ENCODE measurements at regions not wholly inside any gene's neighbourhood (a gene's known extent, or its start where the extent isn't known, plus 50 kb on each side); places are given as distances from the start of the nearest gene placed in this dataset.

GRCh38 chr4:184284336-184284690 is 66.6 kb upstream of the ENPP6 start:
- TF ChIP-seq, protein P1, sequence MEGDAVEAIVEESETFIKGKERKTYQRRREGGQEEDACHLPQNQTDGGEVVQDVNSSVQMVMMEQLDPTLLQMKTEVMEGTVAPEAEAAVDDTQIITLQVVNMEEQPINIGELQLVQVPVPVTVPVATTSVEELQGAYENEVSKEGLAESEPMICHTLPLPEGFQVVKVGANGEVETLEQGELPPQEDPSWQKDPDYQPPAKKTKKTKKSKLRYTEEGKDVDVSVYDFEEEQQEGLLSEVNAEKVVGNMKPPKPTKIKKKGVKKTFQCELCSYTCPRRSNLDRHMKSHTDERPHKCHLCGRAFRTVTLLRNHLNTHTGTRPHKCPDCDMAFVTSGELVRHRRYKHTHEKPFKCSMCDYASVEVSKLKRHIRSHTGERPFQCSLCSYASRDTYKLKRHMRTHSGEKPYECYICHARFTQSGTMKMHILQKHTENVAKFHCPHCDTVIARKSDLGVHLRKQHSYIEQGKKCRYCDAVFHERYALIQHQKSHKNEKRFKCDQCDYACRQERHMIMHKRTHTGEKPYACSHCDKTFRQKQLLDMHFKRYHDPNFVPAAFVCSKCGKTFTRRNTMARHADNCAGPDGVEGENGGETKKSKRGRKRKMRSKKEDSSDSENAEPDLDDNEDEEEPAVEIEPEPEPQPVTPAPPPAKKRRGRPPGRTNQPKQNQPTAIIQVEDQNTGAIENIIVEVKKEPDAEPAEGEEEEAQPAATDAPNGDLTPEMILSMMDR (IDR thresholded peaks at IDR 0.05; ENCODE audit: insufficient read depth, low read depth, low read length): no peak
- no peak for DNase-seq (ENCODE audit: low read depth)
- CTCF ChIA-PET: interaction anchor here (1.7 kb wide), 1 partner anchor 23 kb away, joined by 4 read pairs; no protein-coding TSS in a partner anchor
- H3K27me3 ChIP-seq (ENCODE audit: control insufficient read depth, insufficient read depth, low read length): no peaks in the 10 kb centered on the region
- POLR2A ChIA-PET: no interaction called here
- H3K4me3 ChIP-seq (ENCODE audit: low read depth, low read length): no peak overlapping the region
- H3K36me3 ChIP-seq (ENCODE audit: control insufficient read depth, insufficient read depth, low read length): no peaks in the 10 kb centered on the region

- ChIA-PET POLR2A (no interaction called here), CTCF (interaction anchor here (1.7 kb wide), 1 partner anchor 23 kb away, joined by 4 read pairs; no protein-coding TSS in a partner anchor)
- TF ChIP-seq, protein P1 (IDR thresholded peaks at IDR 0.05; ENCODE audit: insufficient read depth, low read depth, low read length): no peak
- Histone ChIP-seq H3K27me3 (ENCODE audit: control insufficient read depth, insufficient read depth, low read length) (no peaks in the 10 kb centered on the region), H3K4me3 (ENCODE audit: low read depth, low read length) (no peak overlapping the region), H3K36me3 (ENCODE audit: control insufficient read depth, insufficient read depth, low read length) (no peaks in the 10 kb centered on the region)
- DNase-seq (ENCODE audit: low read depth): no peak
Observed at GRCh38 chr4:184283659-184284335, 66.1 kb upstream of the ENPP6 start.

- ChIA-PET POLR2A (no interaction called here), CTCF (no interaction called here)
- no peak for DNase-seq (ENCODE audit: low read depth)
- Histone ChIP-seq H3K27me3 (ENCODE audit: control insufficient read depth, insufficient read depth, low read length) (no peaks in the 10 kb centered on the region), H3K36me3 (ENCODE audit: control insufficient read depth, insufficient read depth, low read length) (no peaks in the 10 kb centered on the region), H3K4me3 (ENCODE audit: low read depth, low read length) (no peak overlapping the region)
- TF ChIP-seq, protein P1 (IDR thresholded peaks at IDR 0.05; ENCODE audit: insufficient read depth, low read depth, low read length): no peak
Observed at GRCh38 chr4:184282895-184283654, 65.4 kb upstream of the ENPP6 start.

DNA sequence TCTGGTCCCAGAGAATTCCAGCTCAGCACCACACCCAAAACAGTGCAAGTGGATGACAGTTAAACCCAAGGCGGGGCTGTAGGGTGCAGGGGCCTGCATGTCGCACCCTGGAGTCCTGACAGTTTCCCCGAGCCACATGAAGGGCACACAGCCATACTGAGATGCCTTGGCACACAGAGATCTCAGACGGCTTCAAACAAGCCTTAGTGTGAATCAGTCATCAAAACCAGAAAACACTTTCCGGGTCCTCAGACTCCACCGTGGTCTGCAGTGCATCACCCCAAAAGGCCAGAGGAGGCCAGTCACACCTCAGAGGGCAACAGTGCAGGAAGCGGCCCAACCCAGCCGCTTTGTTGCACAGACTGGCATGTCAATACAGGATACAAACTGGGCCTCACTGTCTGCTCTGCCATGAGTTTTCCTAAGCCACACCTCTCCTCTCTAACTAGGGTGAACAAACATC is 64.6 kb upstream of the ENPP6 start:
- ChIA-PET CTCF (interaction anchor here (1.2 kb wide), 1 partner anchor 255 kb away, joined by 3 read pairs; no protein-coding TSS in a partner anchor), POLR2A (no interaction called here)
- TF ChIP-seq, protein P1 (IDR thresholded peaks at IDR 0.05; ENCODE audit: insufficient read depth, low read depth, low read length): no peak
- Histone ChIP-seq H3K36me3 (ENCODE audit: control insufficient read depth, insufficient read depth, low read length) (no peaks in the 10 kb centered on the region), H3K27me3 (ENCODE audit: control insufficient read depth, insufficient read depth, low read length) (no peaks in the 10 kb centered on the region), H3K4me3 (ENCODE audit: low read depth, low read length) (no peak overlapping the region)
- no peak for DNase-seq (ENCODE audit: low read depth)
